Activated CD4-positive, CD25-positive, alpha-beta regulatory T cell treated with anti-CD3 and anti-CD28 coated beads, Interleukin-2, amount 50 U/mL, for 16 hours (primary cell): ENCODE measurements at regions not wholly inside any gene's neighbourhood (a gene's known extent, or its start where the extent isn't known, plus 50 kb on each side); places are given as distances from the start of the nearest gene placed in this dataset.
"Not testable (repeated sequence)": the region's sequence is repeated elsewhere in the genome, so short reads cannot be mapped to it uniquely, and the experiment has no call there.

Experiments
- DNase-seq: peaks from one replicate; pipeline ENCODE4 v3.0.0-alpha.2; 2020; ENCODE audit warnings: low read depth, low spot score

DNA sequence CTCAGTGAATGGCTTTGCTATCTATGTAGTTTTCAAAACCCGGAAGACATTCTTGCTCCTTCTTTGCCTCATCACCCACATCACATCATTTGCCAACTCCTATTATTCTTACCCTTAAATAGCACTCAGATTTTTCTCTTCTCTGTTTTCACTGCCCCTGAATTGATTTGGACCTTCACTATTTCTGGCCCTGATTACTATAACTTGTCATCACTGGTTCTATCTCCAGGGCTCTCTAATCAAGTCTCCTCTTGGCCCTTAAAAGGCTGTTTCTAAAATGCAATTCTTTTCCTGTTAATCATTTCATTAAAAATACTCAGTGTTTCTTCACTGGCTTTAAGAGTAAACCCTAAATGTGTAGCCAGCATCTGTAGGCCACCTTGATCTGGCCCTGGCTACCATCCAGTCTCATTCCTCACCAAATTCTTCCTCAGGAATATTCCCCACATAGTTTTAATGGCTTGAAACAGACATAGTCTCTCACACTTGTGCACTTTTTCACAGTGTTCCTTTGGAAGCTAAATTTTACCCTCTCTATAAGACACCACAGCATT, 437.1 kb upstream of the CBLB start:
- no peak for DNase-seq

DNA sequence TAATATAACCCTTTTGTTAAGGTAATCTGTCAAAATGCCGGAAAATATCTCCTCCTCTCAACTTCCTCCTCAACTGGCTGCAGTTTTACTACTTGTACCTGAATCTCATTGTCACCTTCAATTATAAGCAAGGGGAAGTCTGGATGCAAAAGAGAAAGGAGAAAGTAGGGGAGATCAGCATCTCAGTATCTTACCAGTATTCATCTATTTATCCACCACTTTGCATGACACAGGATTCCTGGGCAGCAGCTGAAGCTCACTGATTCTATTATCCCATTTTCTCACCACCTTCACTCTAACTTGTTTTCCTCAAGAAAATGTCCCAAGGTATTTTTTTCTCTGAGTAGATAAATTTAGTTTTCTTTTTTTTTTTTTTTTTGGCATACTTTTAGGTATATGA, 440.5 kb upstream of the CBLB start:
- DNase-seq, result no peak

DNA sequence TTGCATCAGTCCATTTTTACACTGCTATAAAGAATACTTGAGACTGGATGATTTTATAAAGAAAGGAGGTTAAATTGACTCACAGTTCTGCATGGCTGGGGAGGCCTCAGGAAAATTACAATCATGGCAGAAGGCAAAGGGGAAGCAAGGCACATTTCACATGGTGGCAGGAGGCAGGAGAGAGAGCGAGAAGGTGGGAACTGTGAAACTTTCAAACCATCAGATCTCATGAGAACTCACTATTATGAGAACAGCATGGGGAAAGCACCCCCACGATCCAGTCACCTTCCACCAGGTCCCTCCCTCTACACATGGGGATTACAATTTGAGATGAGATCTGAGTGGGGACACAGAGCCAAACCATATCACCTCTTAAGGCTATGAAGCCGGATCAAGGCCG, 441.0 kb upstream of the CBLB start:
- not testable (repeated sequence) for DNase-seq

DNA sequence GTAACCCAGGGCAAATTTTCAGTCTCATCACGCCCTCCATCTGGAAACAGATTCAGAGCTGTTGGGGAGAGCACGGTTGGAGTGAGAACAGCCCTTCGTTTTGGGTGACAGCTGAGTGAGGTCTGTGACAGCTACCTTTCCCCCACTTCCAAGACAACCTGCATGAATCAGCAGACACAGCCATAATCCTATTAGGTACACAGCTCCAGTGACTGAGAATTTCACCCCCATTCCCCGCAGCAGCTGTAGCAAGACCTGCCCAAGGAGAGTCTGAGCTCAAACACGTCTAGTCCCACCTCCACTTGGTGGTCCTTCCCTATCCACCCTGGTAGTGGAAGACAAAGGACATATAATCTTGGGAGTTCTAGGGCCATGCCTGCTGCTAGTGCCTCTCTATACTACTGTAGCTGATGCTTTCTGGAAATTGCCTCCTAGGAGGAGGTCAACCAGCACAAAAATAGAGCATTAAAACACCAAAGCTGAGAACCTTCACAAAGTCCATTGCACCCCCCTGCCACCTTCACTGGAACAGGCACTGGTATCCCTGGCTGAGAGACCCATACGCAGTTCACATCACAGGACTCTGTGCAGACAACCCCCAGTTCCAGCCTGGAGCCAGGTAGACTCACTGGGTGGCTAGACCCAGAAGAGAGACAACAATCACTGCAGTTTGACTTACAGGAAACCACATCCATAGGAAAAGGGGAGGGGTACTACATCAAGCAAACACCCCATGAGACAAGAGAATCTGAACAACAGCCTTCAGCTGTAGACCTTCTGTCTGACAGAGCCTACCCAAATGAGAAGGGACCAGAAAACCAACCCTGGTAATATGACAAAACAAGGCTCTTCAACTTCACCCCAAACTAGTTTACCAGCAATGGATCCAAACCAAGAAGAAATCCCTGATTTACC, 448.6 kb upstream of the CBLB start:
- no peak for DNase-seq

DNA sequence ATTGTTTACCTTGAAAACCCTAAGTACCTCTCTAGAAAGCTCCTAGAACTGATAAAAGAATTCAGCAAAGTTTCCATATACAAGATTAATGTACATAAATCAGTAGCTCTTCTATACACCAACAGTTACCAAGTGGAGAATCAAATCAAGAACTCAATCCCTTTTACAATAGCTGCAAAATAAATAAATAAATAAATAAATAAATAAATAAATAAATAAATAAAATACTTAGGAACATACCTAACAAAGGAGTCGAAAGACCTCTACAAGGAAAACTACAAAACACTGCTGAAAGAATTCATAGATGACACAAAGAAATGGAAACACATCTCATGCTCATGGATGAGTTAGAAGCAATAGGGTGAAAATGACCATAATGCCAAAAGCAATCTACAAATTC, 452.6 kb upstream of the CBLB start:
- not testable (repeated sequence) for DNase-seq

DNA sequence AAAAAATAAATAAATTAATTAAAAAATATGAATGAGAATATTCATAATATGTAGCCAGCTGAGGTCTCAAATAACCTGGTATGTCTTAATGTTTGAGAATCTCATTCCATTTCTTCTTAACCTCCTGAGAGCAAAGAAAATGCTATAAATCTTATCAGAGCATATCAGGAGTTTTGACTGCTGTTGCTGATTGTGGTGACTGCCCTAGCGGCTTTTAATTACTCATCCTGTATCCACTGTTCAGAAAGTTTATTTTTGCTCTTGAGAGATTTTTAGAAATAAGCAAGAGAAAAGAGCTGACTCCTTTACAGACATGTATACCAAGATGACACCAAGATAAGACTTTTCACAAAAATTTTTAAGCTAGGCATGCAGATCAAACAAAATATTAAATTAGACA, 454.8 kb upstream of the CBLB start:
- DNase-seq, result no peak

DNA sequence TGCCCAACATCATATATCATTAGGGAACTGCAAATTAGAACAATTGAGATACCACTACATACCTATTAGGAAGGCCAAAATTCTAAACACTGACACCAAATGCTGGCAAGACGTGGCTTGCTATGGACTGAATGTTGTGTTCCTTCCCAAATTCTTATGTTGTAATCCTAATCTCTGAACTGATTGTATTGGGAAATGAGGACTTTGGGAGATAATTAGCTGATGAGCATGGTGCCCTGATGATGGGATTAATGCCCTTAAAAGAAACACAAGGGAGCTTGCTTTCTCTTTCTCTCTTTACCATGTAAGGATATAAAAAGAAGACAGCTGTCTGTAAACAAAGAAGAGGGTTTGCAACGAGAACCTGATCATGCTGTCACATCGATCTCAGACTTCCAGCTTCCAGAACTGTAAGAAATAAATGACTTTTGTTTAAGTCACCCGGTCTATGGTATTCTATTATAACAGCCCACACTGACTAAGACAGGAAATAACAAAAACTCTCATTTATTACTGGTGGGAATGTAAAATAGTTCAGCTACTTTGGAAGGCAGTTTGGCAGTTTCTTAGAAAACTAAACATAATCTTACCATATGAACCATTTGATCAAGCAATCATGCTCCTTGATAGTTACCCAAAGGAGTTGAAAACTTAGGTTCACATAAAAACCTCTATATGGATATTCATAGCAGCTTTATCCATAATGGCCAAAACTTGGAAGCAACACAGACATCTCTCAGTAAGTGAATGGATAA, 458.3 kb upstream of the CBLB start:
- no peak for DNase-seq

DNA sequence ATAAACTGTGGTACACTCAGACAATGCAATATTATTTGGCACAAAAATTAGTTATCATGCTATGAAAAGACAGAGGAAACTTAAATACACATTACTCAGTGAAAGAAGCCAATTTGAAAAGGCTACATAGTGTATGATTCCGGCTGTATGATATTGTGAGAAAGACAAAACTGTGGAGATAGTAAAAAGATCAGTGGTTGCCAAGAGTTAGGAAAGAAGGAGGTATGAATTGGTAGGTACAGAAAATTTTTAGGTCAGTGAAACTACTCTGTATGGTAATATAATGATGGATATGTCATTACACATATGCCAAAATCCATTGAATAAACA, 458.8 kb upstream of the CBLB start:
- no peak for DNase-seq

DNA sequence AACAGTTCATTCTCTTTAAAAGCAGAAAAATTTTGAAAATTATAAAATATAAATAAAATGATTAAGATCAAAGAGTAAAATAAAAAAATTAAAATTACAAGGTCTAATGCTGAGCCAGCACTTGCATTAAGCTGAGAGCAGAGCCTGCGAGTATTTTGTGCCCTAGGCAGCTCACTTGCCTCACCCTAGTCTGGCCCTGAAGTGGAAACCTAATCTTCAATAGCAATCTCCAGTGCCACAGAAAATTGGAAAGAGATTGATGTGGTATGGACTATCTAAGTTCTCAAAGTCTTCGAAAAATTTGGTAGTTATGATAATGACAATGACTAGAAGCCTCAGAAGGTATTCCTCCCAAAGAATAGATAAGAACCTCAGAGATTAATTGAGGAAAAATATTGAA, 459.4 kb upstream of the CBLB start:
- no peak for DNase-seq

DNA sequence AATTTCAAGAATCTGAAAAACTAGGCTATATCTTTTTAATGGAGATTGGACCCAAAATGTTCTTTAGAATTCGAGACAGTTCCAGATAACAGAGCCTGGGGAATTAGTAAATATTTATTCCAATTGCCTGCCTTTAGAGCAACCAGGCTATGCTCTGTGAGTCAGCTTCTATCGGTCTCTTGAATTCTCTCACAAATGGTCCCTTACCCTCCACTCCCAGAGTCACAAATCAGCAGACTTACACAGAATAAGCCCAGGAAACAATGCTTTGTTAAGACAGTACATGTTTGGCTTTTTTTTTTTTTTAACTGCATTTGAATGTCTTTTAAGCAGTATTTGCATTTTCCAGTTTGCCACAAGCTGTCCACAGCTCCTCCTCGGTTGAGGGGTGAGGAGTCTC, 460.7 kb upstream of the CBLB start:
- DNase-seq, result no peak

DNA sequence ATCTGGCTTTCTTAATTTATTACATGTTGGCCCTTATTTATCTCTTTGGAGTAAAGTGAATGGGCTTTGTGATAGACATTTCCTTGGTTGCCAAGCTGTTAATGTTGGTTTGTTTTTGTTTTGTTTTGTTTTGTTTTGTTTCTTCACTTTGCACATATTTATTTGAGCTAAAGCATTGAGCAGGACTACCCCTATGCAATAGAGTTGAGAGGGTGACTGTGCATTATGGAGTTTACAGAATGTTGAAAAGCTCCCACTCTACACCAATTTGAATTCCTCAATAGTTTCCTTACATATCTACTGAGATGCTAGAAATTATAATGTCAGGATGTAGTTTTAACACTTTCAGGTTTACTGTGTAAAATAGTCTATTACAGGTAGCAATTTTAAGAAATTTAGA, 462.8 kb upstream of the CBLB start:
- no peak for DNase-seq

DNA sequence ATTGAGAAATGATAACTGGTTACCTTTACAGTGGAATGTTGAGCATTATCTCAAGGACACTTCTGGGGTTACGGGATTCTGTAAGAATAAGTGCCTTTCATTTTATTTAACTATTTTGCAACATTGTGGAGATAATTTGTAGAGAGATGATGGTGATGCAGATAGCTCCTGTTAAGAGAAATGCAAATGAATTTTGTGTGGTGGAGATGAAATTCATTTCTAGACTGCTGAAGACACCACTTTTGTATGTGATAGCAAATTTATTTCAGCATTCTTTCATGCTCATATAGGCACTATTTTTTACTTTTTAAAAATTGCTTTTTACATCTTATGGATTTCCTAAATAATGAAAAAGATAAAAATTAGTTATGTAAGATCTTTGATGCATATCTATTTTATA, 463.3 kb upstream of the CBLB start:
- DNase-seq, result no peak

DNA sequence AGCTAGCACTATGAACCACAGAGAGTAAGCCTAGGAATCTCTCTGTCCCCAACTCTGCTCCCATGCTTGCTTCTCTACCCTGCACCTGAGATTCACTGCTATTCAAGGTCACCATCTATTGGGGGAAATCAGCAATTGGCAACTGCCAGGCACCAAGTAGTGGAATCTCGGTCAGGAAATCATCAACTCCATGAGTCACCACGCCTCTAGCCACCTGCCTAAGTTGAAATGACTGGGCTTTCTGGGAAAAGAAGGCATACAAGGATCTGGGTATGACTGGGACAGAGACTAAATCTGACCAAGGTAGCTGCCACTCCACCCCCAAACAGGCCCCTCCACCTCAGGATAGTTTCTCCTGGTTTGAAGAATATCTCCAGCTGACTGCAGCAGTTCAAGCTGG, 464.1 kb upstream of the CBLB start:
- DNase-seq, result no peak

DNA sequence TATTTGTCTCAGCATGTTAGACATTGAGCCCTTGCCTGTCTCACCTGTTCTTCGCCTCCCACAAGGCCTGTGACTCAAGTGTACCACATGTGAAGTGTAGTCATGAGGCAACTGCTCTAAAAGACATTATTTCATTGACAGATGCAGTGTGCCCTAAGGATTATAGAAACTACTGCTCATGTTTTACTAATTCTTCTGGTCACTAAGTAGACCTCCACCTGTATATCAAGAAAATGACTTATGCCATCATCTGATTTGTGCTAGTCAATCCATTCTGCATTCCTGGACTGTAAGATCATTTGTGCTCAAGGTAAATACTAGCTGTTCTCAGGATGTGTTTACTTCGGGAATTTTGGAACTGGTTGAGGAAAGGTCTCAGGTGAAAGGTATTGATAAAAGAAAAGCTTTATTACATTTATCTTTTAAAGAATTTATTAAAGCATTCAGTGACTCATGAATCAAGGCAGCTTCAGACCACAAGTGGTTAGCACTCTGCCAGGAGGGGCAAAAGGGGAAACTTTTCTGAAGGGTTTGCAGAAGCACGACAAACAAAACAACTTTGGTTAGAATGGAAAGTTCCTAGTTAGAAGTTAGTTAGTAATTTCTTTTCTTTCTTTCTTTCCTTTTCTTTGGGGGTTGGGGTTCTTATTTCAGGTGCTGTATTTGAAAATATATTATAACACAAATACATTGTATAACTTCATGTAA, 465.3 kb upstream of the CBLB start:
- no peak for DNase-seq

DNA sequence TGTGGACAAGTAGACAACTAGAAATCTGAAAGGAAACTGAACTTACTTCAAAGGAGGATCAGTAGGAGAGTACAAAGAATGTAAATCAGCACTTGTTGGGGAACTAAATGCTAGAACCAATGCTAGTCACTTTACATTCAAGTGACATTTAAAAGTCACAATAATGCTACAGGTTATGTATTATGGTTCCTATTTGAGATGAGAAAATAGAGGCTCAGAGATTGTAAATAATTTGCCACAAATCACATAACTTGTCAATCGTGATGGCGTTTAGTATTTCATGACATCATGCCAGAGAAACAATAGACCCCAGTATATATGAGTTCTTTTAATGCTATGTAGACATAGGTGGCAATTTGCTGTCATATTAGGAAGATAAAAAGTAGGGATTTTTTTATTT, 467.8 kb upstream of the CBLB start:
- no peak for DNase-seq

DNA sequence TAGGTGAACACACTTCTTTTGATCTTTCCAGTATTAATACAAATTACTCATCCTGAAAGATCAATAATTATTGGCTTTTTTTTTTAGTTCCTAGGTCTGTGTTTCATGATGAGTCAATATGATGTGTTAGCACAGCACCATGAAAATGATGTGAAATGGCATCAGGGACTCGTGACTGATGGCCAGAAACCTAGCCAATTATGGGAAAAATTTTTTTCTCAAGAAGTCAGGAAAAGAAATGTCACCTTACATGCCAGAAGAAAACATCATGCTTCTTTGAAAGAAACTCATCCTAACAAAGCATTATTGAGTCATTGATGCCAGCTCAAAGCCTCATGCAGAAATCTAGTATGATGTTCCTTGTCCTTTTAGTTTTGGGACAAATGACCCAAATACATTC, 468.3 kb upstream of the CBLB start:
- no peak for DNase-seq

DNA sequence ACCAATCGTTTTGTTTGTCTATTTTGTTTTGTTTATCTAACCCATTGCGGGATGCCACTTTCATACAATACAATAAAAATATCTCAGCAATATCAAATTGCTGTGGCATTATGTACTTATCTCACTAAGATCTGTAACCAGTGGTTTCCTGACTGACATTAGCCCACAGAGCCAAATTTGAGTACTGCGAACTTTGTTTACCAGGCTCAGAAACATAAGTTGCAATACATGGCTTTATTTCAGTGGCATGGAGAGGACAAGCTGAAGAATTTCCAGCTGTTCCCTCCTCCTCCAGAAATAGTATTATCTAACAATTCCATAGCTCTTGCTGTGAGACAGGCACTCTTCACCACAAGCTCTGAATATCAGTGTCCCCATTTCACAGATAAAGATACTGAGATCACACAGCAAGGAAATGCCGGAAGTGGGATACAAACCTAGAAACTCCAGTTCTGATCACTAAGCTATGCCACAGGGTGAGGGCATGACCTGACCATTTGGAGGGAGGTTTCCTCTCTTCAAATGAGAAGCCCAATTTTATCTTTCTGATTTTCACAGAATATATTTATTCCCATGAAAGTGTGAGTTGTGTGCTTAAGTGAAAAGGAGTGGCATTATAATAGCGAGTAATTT, 469.9 kb upstream of the CBLB start:
- no peak for DNase-seq

DNA sequence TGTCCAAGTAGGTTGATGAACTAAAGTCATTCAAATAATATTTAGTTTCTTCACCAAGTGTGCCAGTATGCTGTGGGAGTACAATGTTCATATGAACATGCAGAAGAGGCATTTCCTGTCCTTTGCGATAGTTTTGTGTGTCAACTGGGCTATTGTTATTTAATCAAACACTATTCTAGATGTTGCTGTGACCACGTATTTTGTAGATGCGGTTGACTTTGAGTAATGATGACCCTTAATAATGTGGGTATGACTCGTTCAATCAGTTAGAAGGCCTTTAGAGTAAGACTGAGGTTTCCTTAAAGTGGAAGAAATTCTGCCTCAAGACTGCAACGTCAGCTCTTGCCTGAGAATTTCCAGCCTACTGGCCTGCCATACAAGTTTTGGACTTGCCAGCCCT, 470.7 kb upstream of the CBLB start:
- DNase-seq, result no peak

DNA sequence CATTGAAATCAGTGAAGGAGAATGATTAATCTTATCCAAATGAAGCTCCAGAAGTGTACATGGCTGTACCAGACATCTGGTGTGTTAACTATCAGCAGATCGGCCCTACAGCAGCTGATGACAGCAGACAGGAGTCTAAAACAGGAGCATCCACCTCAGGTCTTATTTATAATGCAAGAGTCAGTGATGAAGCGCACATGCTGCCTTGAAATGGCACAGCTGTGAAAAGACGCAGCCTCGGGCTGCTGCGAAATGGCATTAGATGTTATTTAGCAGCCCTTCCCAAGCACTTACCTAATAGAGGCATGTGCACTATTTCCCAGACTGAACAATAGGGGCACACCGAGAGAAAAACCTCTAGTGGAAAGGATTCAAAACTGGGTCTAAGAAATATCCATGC, 472.3 kb upstream of the CBLB start:
- DNase-seq, result no peak

DNA sequence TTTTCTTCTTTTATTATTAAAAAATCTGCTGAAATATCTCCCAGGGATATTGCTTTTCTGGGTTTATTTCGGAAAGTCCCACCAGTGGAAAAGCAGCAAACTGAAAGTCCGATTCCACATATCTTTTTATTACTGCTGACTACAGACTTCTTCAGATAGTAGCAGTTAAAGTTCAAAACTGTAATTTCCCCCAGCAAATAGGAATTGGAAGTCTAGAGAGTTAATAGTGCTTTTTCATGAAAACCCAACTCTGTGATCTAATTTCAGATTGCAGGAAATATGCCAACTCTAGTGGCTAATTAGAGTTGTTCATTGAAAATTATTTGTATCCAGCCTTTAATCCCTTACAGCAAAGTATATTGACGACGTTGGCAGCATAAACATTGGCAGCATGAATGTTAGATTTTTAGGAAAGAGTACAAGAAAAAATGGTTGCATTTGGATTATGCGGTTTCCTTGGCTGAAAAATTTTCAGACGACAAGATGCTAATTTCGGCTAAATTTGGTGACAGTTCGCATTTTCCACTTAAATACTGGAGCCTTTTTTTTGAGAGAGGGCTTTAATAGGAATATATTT, 472.9 kb upstream of the CBLB start:
- no peak for DNase-seq

DNA sequence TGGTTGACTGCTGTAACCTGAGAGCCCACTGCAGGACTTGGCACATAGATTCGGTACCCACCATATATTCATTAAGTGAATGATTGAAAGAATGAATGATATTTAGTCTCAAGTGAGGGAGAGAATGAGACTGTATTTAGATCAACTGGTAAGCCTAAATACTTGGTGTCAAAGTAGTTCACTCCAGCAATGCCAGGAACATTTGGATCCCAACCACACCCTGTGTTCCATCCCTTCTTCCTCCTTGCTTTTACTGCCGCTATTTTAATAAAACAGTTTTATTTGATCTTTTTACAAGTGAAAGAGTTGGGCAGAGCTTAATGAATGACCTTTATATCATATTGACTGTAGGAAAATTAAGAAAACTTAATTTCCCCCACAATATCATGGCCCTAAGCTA, 473.6 kb upstream of the CBLB start:
- DNase-seq, result no peak

DNA sequence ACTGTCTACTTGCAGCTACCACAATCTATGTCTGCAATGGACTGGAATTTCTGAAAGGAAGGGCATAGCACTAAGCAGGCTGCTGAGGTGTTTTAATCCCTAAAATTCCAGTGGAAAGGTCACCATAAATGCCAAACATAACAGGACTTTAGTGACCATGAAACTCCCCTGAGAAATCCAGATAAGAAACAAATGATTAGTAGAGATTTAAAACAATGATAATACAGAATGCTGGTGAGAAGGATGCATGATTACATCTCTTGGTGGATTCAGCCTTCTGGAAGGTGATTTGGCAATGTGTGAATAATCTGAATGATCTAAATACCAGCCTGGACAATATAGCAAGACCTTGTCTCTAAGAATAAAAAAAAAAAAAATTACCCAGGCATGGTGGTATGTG, 475.0 kb upstream of the CBLB start:
- DNase-seq, result no peak
